CD4-positive, alpha-beta T cell treated with Interleukin-21 for 1 hour (primary cell): ENCODE measurements at regions not wholly inside any gene's neighbourhood (a gene's known extent, or its start where the extent isn't known, plus 50 kb on each side); places are given as distances from the start of the nearest gene placed in this dataset.

Experiments used
- DNase-seq: peaks from one replicate; pipeline ENCODE4 v3.0.0-alpha.2; 2020

DNA sequence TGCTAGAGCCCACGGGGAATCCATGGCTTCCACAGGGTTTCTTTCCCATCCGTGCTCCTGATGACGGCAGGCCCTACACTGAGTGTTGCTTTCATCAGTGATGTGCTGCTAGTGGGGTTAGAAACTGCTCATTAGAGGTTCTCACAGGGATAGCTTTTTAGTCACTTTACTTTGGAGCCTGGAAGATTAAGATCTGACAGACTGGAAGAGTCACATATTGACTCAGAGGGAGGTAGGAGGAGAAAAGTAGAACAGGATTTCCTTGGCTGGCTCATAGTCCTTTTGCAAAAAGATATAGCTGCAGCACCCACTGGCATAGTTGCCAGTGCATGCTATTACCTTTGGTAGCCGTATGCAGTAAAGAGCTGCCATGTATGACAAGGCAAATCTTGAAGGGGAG lies 890.3 kb downstream of the C6orf118 start:
- no peak for DNase-seq

DNA sequence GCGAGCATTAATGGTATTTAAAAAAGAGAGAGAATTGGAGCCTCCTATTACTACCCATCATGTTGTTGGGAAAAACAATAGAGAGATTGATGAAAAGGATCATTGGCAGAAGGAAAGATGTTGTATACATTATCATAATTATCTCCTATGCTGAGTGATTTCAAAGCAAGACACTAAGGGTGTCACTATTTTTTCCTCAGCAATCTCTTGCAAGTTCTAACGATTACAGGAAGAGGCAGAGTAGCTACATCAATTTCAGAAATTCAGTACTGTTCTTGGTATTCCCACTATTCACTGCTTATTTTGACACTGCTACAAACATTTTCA lies 891.2 kb downstream of the C6orf118 start:
- DNase-seq = no peak

DNA sequence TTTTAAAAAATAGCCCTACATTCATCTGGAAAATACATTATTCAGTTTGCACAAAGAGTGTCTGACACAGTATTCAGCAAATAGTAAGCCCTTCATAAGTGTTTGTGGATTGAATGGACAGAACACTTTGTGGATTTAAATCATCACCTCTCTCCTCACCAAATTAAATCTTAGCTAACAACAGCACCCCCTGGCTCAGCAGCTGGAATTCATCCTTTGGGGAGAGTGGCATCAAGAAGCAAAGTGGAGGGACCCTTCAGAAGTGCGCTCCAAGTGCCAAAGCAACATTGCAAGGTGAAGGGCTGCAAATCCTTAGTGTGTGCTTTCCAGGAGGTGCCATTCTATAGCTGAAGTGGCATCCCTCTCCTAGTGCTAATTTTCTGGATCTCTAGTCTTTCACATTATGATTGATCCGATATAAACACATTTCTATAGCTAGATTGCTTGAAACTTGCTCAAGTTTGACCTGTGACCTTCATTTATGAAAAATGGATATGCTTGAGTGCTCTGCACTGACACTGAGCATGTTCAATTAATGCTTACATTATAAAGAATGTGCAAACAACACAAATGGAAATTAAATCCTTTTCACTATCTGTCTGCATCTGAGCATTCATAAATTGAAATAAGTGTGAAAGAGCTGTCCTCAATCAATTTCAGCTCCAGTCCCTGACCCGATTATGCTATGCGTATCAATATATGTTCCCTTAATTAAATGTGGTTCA lies 891.7 kb downstream of the C6orf118 start:
- DNase-seq = no peak

DNA sequence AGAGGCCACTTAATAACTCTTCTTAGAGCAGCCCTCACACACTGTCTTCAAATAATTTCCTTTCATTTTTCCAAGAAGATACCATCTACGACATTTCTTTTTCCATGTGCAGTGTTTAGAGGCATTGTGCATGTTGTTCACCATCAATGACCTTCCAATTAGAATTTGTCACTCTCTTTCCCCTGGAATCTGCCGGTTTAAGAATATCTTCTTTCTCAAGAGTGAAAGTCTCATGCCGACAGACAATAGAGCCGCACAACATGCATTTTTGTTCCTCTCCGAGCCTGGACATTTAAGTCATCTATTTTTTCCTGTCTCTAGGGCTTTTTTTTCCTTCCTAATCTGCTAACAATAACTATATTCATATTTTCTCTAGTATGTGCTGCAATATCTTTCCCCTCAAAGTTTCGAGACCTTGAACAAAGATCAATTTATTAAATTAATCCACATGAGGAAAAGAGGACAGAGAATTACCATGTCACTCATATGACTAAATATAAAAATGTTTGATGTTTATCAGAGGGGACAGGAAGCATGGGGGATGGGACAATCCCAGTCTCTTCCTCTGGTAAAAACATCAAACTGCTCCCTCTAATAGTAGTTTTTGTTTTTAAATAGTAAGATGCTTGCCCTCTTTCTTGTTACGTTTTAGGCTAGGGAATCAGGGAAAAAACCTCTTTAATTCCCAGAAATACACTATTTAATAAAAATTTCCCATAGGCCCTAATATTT lies 893.4 kb downstream of the C6orf118 start:
- no peak for DNase-seq

DNA sequence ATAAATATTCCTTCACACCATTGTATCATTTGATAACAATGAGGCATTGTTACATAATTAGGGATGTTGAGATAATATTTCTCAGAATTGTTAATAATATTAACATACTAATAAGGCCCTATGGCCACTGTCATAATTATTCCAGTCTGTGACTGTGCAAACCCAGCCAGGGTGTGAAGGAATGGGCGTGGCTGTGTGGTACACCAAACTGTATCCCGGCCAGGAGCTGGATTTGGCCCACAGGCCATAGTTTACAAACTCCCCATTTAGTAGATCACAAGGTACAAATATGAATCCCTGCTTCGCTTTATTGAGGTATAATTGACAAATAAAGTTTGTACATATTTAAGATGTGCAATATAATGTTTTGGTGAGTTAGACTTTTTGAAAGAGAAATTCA lies 894.7 kb downstream of the C6orf118 start:
- DNase-seq = no peak

DNA sequence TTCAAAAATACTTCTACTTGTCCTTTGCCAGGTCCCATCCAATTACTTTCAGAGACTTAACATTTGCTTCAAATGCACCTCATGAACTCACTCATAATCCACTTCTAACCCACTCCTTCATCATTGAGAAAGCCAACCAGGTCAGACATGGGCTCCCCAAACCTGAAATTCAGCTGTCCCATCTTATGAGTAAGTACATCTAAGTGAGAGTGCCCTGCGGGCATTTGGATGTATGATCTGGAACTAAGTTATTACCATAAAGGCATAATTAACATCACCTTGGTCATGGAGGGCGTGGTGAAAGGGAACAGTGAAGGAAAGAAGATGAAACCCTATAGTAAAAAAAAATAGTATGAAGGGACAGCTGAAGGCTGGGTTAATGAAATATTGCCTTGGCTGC lies 896.8 kb downstream of the C6orf118 start:
- no peak for DNase-seq

DNA sequence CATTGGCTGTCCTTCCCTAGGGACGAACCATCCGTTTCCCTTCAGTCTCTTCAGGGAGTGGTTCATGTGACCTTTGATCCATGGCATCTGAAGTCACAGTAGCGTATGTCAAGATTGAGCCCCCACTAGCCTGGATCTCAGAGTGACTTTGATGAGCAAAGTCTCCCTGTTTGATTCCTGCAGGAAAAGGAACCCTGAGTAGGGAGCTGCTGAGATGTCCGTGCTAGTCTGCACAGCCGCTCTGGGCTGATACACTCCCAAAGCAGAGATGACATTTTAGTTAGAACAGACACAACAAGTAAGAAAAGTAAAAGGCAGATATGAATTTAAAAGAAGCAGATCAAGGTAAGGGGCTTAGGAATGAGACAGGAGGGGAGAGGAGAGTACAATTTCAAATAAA lies 899.4 kb downstream of the C6orf118 start:
- no peak for DNase-seq

DNA sequence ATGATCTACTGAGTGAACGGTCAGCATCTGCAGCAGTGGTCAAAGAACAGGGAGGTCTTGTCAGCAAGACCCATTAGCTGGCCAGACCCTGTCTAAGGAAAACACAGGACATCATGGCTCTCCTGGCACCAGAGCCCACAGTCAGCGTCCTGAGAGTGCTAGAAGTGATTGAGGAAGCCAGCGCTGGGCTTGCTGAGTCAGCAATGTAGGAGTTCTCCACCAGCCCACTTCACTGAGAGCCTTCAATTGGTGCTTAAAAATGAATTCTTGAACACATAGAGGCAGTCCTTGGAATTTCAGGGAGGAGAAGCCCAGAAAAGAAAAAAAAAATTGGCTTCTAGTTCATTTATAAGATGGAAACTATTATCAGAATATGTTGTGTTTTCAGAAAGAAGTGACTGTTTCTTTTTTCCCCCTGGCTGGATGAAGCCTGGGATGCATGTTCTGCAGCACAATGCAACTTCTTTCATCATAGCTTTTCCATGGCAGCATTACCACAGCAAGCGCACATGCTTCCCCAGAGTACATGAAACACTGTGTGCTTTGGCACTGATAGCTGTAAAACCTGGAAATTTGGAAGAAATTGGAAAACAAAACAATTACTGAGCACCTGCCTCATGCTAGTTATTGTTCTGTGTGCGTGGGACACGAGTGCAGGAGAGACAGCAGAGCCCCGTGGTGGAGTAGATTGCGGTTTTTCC lies 899.9 kb downstream of the C6orf118 start:
- DNase-seq = no peak

DNA sequence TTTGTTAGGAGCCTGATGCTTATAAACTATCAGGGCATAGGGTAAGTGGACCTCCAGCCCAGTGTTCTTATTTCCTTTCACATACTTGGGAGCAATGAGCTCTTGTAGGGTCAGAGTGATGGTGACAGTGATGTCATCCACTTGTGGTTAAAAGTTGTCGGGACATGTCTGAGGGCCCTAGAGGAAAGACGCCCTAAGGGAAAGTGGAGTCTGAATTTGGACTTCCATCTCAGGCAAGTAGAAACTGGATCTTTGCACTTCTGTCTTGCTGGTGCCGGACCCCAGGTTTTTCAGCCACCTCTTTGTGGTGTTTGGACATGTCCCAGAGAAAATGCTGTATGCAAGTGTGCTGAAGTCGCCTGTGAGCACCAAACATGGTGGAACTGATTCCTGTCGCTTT lies 900.5 kb downstream of the C6orf118 start:
- no peak for DNase-seq

DNA sequence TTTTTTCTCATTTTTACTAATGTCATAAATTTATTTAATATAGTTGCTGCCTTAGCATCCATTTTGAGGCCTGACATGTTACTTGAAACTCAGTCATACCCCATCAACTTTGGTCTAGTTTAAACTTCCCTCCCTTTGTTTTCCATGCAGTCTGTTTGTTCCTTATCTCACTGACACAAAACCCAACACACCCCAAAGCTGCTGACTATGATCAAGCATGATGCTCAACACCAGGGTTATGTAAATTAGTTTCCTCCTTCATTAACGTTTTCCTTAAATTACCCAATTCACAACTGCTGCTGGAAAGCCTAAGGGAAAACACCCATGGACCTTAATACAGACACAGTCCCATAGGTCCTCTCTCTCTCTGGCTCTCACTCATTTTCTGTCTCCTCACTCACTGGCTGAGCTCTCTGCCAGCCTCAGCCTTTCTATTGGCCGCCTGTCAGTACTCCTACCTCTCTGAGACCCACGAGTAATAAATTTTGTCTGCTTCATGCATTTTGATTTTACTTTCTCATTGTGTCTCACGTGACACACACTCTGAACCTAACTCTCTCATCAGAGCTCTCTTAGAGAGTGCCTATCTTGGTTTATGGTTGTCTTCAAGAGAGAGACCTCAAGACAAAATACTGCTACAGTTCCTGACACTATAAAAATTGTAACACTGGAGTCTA lies 904.5 kb downstream of the C6orf118 start:
- no peak for DNase-seq

DNA sequence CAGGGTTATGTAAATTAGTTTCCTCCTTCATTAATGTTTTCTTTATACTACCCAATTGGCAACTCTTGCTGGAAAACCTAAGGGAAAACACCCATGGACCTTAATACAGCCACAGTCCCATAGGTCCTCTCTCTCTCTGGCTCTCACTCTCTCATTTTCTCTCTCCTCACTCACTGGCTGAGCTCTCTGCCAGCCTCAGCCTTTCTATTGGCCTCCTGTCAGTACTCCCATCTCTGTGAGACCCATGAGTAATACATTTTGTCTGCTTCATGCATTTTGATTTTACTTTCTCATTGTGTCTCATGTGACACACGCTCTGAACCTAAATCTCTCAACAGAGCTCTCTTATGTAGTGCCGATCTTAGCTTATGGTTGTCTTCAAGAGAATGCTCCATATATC lies 907.5 kb downstream of the C6orf118 start:
- no peak for DNase-seq

DNA sequence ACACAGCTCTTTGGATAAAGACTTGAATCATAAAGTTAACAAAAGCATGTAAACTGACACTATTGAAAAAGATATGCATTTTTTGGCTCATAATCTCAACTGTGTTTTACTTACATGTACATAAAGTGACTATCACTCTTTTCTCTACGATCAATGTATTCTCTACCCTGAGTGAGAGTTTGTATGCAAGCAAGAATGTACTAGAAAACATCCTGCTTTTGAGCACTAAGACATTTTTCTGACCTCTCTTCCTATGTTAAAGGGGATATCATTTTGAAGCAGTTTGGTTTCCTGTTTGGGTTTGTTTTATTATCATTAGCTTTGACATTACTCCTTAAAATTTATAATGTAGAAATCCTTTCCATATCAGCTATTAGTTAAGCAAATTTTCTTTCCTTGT lies 910.8 kb downstream of the C6orf118 start:
- DNase-seq = no peak

DNA sequence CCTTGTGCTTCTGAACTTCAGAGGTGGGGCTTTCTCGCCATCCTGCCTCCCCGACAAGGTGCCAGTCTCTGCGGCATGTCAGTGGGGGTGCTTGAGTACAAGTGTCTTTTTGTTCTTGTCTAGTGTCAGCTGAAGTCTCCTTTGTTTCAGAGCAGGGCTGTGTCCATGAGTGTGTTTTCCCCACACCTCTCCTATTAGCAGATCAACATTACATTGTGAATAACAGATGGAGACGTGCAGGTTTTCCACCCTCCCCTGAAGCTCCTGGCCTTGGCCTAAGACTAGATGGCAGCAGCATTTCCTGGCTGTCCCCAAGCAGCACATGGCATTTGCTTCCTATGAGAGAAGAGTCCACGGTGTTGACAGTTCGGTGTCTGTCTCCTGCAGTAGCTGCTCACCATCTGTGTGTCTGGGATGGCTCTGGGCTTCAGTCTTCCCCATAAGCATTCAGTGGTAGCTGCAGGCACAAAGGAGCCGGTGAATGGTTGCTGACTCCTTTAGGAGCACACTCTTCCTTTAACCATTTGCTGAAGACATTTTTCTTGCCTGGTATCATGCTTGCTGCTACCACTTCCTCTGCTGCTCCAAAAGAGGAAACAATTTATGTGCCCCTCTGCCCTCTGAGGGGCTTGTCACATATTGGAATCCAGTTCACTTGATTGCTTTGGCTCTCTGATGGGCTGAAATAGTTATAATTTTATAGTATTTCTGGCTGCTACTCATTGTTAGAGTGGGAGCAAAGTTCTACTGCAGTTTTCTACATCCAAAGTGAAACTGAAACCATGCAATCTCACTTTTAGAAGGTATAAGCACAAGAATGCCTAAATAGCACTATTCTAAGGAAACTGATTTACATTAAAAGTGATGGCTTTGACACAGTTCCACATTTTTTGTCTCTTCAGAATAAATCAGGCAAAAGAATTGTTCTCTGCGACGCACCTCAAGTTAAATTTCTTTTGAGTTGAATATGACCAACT lies 913.0 kb downstream of the C6orf118 start:
- DNase-seq = peak; percentile 4

DNA sequence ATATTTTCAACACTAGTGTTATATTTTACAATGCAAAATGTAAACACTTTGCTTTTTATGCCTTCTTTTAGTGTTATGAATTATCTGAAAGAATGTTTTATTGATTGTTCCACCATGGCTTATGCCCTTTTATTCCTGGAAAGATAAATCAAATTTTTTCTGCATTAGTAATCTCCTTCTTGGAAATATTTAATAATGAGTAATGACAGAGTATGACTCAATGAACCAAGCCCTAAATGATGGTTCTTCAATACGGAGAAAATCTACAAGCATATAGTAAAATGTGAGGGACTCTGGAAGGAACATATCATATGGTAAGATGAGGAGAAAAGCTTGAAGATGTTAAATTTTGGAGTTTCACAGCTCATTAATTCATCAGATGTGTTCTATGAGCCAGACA lies 929.6 kb downstream of the C6orf118 start:
- DNase-seq = no peak

DNA sequence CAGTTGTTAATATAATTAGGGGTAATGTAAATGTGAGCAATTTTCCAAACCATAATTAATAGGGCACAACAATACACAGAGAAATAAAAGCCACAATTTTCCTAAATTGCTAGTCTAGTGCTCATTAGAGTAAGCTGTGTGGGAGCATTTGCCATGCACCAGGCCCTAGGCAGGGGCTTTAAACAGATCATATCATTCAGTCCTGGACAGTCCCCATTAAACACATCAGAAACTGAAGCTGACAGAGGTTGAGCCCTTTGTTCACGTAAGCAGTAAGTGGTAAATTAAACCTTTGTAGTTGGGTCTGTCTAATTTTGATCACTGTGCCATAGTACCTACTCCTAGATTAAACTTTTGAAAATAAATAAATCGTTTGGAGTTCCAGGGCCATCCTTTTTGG lies 931.1 kb downstream of the C6orf118 start:
- DNase-seq = no peak

DNA sequence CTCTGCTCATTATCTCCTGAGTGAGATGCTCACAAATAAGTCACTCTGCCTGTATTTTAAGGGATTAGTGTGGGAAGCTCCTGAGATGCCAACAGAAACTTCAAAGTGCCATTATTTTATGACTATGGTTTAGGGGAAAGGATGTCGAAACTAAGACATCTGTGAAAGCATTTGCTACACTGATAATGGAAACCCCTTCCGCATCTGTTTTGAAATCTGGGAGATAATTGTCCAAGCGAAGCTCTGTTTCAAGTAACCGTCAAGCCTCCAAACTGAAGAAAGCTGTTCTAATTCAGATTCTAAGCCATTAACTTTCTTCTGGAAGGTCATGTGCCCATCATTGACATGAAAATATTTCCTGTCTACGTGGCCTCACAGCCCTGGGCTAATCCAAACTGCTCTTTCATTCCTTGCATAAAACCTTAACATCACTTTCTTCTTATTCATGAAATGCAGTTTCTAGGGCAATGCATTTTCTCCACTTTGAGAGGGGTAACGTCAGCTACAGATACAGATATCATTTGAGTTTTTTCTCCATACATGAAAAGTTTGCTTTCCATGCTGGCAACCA lies 932.0 kb downstream of the C6orf118 start:
- DNase-seq = no peak

DNA sequence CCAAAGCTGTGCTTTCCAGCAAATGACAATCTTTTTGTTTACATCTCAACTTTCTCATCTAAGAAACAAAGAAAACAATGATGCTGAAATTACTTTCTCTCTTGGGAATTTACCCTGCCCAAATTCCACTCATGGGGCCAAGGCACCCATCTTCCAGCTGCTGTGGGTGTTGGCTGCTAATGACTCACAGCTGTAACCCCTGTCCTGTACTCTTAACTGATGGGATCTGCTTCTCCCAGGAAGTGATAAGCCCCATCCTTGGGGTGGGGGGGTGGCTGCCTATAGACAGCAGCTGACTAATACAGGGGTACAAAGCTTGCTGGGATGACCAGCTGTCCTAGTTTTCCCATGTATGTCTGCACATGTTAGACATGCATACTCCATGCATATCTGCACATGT lies 938.6 kb downstream of the C6orf118 start:
- DNase-seq = no peak

DNA sequence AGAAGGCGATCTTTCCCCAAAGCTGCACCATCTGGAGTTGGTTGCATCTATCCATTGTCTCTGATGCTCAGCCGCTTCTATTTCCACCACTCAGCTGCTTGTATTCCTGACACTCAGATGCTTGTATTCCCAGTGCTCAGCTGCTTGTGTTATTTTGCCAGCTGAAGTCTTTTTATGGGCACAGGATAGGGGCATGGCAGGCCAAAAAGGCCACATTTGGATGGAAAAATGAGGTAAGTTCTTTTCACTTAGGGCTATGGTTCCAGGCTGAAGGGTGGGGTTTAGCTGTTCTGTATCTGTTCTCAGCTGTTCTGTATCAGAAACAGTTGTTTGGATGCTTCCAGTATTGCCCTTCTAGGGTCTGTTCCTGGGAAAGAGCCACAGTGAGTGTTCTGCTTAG lies 944.9 kb downstream of the QKI start:
- no peak for DNase-seq

DNA sequence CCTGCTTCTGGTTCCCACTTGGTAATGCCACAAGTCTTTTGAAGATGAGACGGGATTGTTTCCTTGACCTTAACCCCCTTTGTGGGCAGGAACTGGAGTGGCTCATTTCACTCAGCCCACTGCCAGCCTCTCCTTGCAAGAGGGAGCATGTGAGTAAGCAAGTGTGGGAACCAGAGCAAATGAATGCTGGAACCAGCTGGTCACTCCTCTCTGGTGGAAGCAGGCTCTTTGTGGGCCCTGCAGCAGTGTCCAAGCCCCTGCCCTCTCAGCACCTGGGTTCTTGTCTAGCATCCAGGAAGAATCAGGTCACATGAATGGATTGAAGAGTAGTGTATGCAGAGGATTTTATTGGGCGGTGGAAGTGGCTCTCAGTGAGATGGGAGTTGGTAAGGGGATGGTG lies 944.5 kb downstream of the QKI start:
- DNase-seq = no peak

DNA sequence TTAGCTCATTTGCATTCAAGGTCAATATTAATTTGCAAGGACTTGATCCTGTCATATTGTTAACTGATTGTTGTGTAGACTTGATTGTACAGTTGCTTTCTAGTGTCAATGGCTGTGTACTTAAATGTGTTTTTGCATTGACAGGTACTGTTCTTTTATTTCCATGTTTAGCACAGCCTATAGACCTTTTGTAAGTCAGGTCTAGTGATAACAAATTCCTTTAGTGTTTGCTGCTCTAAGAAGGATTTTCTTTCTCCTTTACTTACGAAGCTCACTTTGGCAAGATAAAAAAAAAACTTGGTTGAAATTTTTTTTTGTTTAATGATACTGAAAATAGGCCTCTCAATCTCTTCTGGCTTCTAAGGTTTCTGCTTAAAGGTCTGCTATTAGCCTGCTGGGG lies 942.3 kb downstream of the QKI start:
- DNase-seq = no peak

DNA sequence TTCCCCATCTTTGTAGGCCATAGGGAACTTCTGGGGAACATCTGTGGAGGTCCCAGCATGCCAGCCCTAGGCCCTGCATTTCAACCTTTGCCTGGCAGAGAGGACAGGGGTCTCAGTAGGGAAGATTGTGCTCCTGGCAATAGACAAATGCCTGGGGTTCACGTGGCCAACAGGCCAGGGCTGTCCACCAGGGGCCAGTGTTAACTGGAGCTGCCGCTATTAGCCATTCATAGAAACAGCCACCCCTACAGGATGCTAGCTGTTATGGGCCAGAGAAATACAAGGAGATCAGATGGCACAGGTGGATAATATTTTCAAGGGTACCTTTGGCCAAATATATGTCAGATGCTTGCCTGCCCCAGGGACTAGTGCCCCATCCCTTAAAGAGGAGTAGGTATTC lies 932.9 kb downstream of the QKI start:
- DNase-seq = no peak

DNA sequence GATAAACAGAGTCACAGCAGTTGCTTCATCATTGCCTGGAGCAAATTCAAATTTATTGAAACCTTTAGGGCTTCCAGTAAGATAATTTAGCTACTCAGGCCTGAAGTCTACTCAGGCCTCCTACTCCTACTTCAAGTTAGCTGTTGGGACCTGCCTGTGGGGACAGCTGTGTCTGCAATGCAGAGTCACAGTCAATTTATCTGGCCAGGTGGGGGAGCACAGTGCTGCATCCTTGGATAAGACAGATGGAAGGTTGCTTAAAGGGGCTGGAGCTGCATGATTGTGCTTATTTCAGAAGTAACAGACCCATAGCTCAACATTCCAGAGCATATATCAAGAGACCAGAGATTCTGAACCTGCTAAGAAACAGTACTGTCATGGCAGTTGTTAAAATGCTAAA lies 932.1 kb downstream of the QKI start:
- no peak for DNase-seq
